Fibroblast of skin of back (primary cell): ENCODE measurements at regions not wholly inside any gene's neighbourhood (a gene's known extent, or its start where the extent isn't known, plus 50 kb on each side); places are given as distances from the start of the nearest gene placed in this dataset.

Experiments
- DNase-seq: peaks from one replicate; pipeline ENCODE4 v3.0.0-alpha.2; 2013

- no peak for DNase-seq
Observed at GRCh38 chr14:71290301-71290700, 383.0 kb downstream of the PCNX1 start.

- peak; percentile 73 for DNase-seq
Observed at GRCh38 chr14:71290960-71291466, 383.8 kb downstream of the PCNX1 start.

DNA sequence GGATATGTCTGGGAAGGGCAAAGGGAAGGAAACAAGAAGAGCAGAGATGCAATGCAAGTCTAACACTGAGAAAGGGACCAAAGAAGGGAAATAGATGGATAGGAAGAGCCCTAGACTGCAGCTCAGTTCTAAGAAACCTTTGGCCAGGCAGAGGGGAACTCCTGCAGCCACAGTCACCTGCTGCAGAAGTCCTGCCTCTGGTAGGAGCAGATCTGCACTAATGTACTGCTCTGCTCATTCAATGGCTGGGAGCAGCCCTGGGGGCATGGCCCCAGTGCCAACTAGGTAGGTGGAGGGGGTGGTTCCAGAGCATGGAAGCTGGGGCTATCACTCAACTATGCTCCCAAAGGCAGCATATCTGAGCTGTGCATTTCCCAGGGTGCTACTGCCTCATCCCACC lies 388.9 kb downstream of the PCNX1 start:
- DNase-seq, result no peak

DNA sequence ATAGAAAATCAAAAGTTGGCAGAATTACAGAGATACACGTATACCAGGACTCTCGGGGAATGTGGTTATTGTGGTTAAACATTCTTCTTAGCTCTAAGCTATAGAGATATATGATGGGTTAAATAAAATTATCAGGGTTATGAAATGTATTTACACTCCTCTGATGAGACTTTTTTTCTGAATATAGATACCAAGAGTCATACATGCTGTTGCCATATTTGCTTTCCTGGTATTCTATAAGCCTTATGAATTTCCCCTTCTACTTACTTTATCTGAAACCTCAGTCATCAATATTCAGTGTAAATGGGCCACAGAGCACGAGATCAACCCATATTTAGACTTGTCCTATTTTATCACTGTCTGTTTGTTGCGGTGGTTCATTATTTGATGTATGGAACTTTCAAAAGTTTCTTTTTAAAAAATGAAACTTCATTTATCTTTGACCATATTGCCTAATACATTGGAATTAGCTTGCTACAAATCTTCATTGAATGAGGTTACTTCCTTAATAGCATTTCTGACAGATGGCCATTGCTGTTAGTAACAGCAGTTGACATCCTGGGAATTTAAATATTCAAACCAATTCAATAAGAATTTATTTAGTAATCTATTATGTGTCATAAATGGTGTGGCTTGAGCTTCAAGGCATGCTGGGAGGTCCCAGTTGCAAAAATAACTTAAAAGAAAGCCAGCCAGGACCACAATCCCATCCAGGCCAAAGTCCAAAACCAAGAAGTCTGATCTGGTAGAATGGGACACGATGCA lies 393.5 kb downstream of the PCNX1 start:
- DNase-seq, result peak; percentile 48

GRCh38 chr14:71301611-71302010 lies 394.4 kb downstream of the PCNX1 start:
- no peak for DNase-seq

- DNase-seq, result no peak
Observed at GRCh38 chr14:71304690-71305089, 397.4 kb downstream of the PCNX1 start.

- DNase-seq, result no peak
Observed at GRCh38 chr14:71308671-71309070, 401.4 kb downstream of the PCNX1 start.

DNA sequence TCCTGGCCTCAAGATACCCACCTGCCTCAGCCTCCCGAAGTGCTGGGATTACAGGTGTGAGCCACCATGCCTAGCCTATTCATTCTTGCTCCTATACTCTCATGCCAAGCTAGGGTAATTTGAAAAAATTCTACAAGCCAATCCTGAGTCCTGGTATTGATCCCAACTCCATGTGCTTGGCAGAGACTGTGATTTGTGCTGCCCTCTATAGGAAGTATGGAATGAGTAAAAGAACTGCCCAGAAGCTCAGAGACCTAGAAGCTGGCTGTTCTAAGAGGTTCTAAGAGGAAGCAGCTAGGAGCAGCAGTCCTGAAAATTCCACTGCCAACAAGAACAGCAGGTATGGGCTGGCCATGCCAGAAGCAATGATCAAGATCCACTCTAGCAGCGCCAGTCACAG lies 402.5 kb downstream of the PCNX1 start:
- no peak for DNase-seq

GRCh38 chr14:71311061-71311460 lies 403.8 kb downstream of the PCNX1 start:
- no peak for DNase-seq

GRCh38 chr14:71314717-71315116 lies 407.5 kb downstream of the PCNX1 start:
- no peak for DNase-seq

DNA sequence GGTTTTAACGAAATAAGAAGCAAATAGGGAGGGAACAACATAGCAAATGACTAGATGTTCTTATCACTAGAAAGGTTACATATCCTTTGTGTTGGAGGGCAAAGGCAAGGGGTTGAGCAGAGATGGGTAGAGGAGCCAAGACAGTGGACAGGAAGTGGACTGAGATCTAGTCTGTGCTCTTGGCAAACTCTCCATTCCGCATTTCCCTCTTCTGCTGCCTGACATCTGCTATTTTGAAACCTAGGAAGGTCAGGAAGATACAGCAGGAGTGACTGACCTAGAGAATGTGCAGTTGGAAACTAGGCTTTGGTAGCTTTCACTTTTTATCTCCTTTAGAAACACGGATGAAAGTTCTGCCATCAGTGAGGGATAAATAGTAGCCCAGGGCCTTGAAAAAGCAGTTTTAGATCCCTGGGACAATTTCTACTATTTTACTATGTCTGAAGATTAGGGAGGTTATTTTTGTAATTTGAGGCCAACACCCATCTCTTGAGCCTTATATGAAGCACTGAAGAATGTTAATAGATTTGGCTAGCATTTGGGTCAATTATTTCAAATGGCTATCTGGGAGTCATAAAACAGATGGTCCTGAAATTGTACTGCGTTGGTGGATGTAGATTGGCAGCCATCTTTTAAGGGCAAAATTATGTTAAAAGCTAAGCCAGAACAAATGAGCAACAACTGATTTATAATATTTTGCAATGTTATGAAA lies 410.3 kb downstream of the PCNX1 start:
- DNase-seq, result no peak

DNA sequence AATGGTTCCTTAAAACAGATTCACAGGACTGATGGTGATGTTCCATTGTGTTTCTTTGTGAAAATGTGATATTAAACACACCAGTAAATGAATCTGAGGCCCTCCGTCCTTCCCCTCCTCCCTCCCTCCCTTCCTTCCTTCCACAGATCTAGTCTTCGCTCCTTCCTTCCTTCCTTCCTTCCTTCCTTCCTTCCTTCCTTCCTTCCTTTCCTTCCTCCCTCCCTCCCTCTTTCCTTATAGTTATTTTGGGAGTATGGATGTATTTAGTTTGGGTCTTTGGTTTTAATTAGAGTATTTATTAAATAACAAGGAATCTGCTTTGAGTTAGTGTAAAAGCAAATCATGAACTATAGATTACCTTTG lies 410.8 kb downstream of the PCNX1 start:
- DNase-seq, result no peak

- DNase-seq, result peak; percentile 40
Observed at GRCh38 chr14:71319666-71320065, 412.4 kb downstream of the PCNX1 start.

DNA sequence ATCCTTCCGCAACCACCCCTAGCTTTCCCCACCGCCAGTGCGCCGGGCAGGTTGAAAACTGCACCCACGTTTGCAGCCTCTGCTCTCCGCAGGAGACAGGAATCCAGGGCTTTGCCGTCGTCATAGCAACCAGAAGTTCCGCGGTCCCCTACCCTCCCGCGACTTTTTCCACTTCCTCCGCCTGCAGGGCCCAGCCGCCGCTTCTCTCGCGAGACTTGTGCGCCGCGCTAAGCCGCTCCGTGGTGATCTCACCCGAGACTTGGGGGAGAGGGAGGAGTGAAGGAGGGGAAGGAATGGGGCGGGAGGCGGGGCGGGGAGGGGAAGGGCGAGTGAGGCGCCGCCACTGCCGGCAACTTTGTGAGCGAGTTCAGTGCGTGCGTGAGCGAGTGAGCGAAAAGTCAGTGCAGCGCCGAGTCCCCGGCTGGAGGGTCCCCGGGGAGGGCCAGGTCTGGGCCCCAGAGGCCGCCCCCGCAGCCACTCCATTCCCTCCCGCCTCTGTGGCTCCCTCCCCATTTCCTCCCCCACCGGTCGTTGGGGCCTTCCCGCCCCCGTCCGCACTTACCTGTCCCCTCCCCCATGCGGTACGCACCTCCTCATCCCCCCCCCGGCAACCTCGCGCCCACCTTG lies 413.0 kb downstream of the PCNX1 start, which contains the start of gene SIPA1L1:
Gene SIPA1L1, plus strand, starts transcription at position 370 of the 627 bp plus-strand sequence.
- peak; percentile 99 for DNase-seq

DNA sequence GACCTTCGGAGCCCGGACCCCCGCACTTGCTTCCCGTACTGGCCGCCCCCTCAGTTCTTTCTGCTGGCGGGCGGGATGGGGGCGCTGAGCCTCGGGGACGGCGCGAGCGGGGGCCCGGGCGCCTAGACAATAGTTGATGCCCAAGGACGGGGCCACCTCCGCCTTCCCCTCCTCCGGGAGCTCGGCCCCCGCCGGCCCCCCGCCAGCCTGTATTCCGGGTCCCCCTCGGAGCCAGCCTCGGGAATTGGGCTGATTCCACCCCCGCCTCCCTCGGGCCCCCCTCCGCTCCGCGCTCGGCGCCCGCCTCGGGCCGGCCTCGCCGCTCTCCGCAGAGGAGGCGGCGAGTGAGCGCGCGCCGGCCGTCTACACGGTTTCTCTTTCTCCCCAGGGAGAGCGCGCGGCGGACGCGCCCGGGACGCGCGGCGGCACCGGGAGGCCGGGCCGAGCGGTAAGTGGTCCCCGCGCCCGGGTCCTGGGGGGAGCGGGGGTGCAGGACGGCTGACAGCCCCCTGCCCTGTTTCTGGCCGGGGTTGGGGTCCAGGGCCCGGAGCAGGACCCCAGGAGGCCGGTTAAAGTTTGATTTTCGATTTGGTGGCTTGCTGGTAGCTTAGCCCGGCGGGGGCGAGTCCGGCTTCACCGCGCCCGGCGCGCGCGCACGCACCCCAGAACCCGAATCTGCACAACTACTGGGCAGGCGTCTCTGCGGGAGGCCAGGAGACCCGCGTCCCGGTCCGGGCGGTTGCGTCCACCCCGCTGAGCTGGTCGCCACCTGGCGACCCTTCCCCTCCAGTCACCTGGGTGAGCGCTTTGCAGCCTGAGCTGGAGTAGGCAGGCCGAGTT lies 413.7 kb downstream of the PCNX1 start:
- DNase-seq, result peak; percentile 69

DNA sequence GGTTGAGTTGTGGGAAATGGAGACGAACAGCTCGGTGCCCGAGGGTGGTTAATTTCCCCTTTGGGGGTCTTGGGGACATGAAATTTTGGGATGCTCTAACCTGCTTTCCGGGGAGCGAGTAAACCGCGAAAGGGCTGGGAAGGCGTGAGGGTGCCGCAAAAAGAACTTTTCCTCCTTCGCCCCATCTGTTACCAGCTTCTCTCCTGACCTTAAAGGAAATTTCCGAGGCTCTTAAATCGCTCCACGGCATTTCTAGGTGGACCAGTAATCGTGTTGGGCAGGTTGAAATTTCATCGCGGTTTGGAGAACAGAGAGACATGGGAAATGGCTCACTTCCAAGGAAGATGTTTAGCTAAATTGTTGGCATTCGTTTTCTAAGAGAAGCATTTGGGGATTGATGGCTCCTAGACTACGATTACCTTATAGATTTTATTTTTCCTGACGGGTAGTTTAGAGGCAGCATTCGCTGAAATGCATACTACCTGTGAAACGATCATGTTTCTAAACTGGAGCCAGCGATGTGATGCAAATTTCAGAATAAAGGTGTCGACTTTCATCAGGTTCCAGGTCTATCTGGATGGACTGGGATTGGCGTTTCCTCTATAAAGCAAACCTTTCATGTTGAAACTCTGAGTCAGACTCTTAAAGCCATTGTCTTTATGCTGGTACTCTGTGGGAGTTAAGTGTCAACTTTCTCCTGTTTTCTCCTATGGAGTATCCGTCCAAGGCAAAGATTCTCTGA lies 414.5 kb downstream of the PCNX1 start:
- DNase-seq, result peak; percentile 63

- DNase-seq, result peak; percentile 62
Observed at GRCh38 chr14:71322655-71323250, 415.5 kb downstream of the PCNX1 start.

- no peak for DNase-seq
Observed at GRCh38 chr14:71324767-71325272, 417.6 kb downstream of the PCNX1 start.

GRCh38 chr14:71327691-71328090 lies 420.4 kb downstream of the PCNX1 start:
- peak; percentile 11 for DNase-seq

DNA sequence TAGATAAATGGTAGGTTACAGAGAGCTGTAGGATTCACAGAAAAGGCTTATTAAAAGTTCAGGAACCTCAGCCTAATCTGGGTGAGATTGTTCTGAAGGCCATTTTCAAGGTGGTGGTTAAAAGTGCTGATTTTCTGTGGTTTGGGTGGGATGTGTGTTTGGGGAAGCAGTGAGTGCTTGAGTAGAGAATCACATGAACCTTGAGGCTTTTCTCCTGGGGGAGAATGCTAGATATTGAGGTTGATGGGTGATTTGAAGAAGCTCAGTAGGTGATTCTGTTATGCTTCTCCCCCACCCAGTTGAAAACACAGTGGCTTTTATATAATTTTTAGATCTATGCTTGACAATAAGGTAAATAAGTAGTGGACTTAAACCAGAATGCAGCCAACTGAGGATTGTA lies 420.9 kb downstream of the PCNX1 start:
- no peak for DNase-seq

DNA sequence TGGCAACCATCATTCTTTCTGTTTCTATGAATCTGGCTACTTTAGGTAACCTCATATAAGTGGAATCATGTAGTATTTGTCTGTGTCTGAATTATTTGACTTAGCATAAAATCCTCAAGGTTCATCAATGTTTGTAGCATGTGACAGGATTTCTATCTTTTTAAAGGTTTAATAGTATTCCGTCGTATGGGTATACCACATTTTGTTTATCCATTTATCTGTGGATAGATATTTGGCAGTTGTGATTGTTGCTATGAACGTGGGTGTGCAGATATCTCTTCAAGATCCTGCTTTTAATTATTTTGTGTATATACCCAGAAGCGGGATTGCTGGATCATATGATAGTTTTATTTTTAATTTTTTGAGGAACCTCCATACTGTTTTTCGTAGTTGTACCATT lies 421.7 kb downstream of the PCNX1 start:
- DNase-seq, result no peak
